ENCODE measurements at regions not wholly inside any gene's neighbourhood (a gene's known extent, or its start where the extent isn't known, plus 50 kb on each side); places are given as distances from the start of the nearest gene placed in this dataset.

- Histone ChIP-seq H3K18ac (ENCODE audit: extremely low read depth, low read length) (no peak overlapping the region), H3K9me3 (ENCODE audit: insufficient read depth in 2 of 2, low read depth in 1 of 2, low read length in 1 of 2) (no peaks in the 10 kb centered on the region), H3K4me3 (ENCODE audit: extremely low read depth in 1 of 4, insufficient read depth in 2 of 4, low read depth in 3 of 4, low read length in 4 of 4) (no peak overlapping the region), H4K20me1 (replicated peaks in 1 of 2; ENCODE audit: control insufficient read depth in 1 of 2, insufficient read depth in 2 of 2, low read length in 2 of 2) (no peaks in the 10 kb centered on the region), H3K27ac (ENCODE audit: low read depth, low read length) (no peak overlapping the region), H3K14ac (ENCODE audit: insufficient read length) (no peak overlapping the region), H3K4me2 (ENCODE audit: insufficient read depth in 1 of 2, low read depth in 2 of 2, low read length in 2 of 2) (no peak overlapping the region), H3K79me2 (ENCODE audit: control insufficient read depth in 1 of 2, insufficient read depth in 2 of 2, low read length in 2 of 2) (no peaks in the 10 kb centered on the region), H2BK5ac (ENCODE audit: low read depth, low read length) (no peak overlapping the region), H4K5ac (ENCODE audit: insufficient read length, low read depth, low read length) (no peak overlapping the region), H2BK20ac (ENCODE audit: low read length) (no peak overlapping the region), H2AK5ac (ENCODE audit: low read depth, low read length) (no peak overlapping the region), H3K4ac (replicated peaks; ENCODE audit: insufficient read length, low read depth, low read length) (no peak overlapping the region), H3K4me1 (replicated peaks in 1 of 4; ENCODE audit: control insufficient read depth in 3 of 4, insufficient read depth in 4 of 4, low read length in 3 of 4) (peaks cover 0 to 4% (median 0%) of the 10 kb centered on the region in 4 experiments; a peak in 2 of 7 replicates), H3K36me3 (ENCODE audit: control insufficient read depth in 2 of 4, insufficient read depth in 4 of 4, low read length in 3 of 4) (no peaks in the 10 kb centered on the region), H3K23ac (ENCODE audit: insufficient read length) (no peak overlapping the region), H3K79me1 (ENCODE audit: low read depth, low read length) (no peaks in the 10 kb centered on the region), H4K8ac (ENCODE audit: extremely low read depth, insufficient read depth, low read length) (no peak overlapping the region), H3K9ac (replicated peaks in 1 of 4; ENCODE audit: extremely low read depth in 1 of 4, low read depth in 3 of 4, low read length in 3 of 4) (no peak overlapping the region), H2AFZ (ENCODE audit: low read length) (no peak overlapping the region; the same call in 1 of the 2 replicates), H3K23me2 (ENCODE audit: low read depth, low read length) (no peaks in the 10 kb centered on the region), H3K27me3 (replicated peaks in 1 of 4; ENCODE audit: control insufficient read depth in 3 of 4, extremely low read depth in 1 of 4, insufficient read depth in 3 of 4, low read length in 3 of 4) (no peaks in the 10 kb centered on the region), H2BK12ac (ENCODE audit: low read depth, low read length) (no peak overlapping the region), H2BK120ac (replicated peaks; ENCODE audit: low read depth, low read length) (no peak overlapping the region), H3K56ac (replicated peaks; ENCODE audit: insufficient read length, low read depth, low read length) (no peak overlapping the region), H4K91ac (replicated peaks; ENCODE audit: insufficient read length, low read length) (no peak overlapping the region), H2BK15ac (ENCODE audit: low read length) (no peak overlapping the region)
- WGBS, 2 experiments (ENCODE audit: extremely low coverage in 1 of 2, insufficient coverage in 1 of 2, insufficient read length in 1 of 2, insufficient replicate concordance in 2 of 2, low coverage in 1 of 2, low lambda C conversion rate in 2 of 2, missing lambda C conversion rate in 1 of 2) = 94% methylated on average over 4 of the region's 4 CpGs; no CpG with 5 or more reads in 1 of the 2 experiments
- ChIA-PET CTCF (ENCODE audit: partially characterized antibody) (interaction anchor here (0.8 to 1.9 kb wide), 2 partner anchors 16 to 295 kb away, joined by 3 to 4 read pairs; no protein-coding TSS in a partner anchor), POLR2A (ENCODE audit: partially characterized antibody) (no interaction called here)
- TF ChIP-seq CHD2 (IDR thresholded peaks at IDR 0.05; ENCODE audit: low read length) (no peak), CBX8 (IDR thresholded peaks at IDR 0.05; ENCODE audit: borderline replicate concordance, low read depth, low read length) (no peak), RFX5 (IDR thresholded peaks at IDR 0.05; ENCODE audit: borderline replicate concordance, low read depth, low read length) (no peak), E2F6 (IDR thresholded peaks at IDR 0.05) (no peak), USF2 (IDR thresholded peaks at IDR 0.05; ENCODE audit: low read length) (no peak)
- no peak for FAIRE-seq
- DNase-seq (ENCODE audit: low read depth in 1 of 2, low spot score in 2 of 2) = no peak
Observed at GRCh38 chr2:224268441-224268840, 133.5 kb downstream of the FAM124B start.
